Stimulated activated CD8-positive, alpha-beta memory T cell treated with anti-CD3 and anti-CD28 coated beads, Interleukin-7, amount 100 ng/mL, for 4 hours (primary cell): ENCODE measurements at regions not wholly inside any gene's neighbourhood (a gene's known extent, or its start where the extent isn't known, plus 50 kb on each side); places are given as distances from the start of the nearest gene placed in this dataset.
"Not testable (repeated sequence)": the region's sequence is repeated elsewhere in the genome, so short reads cannot be mapped to it uniquely, and the experiment has no call there.

Experiments
- DNase-seq, 2 donors: peaks; one replicate each; pipeline ENCODE4 v3.0.0-alpha.2; 2020; ENCODE audit warnings: low read depth in 2 of 2

DNA sequence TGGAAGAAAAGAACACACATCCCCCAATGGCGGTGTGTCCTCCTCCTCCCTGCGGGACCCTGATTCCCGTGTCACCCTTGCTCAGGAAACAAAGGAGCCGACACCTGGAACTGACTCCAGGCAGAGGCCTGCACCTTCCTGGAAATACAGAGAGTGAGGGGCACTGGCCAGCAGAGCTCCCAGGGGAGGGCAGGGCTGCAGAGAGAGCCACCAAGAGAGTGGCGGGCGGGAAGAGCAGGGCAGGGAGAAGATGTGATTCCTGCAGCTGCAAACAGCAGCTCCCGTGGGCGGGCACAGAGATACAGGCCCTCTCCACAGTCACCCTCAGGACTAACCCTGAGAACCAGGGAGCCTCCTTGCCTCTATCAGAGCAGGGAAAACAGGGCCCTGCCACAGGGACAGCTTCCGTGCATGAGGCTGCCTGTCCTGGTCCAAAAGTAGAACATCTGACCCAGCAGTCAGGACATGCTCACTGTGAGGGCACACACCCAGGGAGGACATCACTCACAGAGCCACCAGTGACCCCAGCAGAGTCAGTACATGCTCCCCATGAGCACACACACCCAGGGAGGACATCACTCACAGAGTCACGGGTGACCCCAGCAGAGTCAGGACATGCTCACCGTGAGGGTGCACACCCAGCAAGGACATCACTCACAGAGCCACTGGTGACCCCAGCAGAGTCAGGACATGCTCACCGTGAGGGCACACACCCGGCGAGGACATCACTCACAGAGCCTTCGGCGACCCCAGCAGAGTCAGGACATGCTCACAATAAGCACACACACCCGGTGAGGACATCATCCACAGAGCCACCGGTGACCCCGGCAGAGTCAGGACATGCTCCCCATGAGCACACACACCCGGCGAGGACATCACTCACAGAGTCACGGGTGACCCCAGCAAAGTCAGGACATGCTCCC is 193.1 kb downstream of the DLL1 start:
- DNase-seq: no peak

DNA sequence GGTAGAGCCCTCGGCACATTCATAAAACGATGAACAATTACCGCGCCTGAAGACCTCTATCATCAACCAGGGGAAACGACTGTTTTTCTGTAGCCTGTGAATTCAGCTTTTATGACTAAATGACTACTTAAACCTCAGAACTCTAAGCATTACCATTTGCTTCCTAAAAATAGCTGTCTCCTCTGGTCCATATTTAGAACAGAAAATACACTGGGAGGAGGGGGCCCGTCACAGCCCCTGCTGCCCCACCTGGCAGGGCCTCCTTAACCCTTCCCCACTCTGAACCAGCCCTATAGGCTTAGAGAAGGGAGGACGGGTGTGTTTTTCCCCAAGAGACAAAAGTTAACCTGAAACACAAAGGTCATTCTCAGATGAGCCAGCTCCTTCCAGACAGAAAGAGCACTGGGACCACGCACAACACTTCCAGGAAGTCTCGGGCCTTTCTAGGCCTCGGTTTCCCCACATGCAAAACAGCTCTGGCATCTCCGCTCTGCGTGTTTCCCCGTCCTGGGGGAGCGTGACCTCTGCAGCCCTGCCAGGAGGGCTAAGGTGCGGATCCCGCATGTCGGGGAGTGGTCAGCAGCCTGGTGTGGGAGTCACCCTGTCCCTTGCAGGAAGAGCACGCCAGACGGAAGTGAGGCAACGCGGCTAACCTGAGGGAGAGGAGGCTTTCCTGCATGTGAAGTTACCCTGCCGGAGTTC is 193.9 kb downstream of the DLL1 start:
- DNase-seq: no peak

DNA sequence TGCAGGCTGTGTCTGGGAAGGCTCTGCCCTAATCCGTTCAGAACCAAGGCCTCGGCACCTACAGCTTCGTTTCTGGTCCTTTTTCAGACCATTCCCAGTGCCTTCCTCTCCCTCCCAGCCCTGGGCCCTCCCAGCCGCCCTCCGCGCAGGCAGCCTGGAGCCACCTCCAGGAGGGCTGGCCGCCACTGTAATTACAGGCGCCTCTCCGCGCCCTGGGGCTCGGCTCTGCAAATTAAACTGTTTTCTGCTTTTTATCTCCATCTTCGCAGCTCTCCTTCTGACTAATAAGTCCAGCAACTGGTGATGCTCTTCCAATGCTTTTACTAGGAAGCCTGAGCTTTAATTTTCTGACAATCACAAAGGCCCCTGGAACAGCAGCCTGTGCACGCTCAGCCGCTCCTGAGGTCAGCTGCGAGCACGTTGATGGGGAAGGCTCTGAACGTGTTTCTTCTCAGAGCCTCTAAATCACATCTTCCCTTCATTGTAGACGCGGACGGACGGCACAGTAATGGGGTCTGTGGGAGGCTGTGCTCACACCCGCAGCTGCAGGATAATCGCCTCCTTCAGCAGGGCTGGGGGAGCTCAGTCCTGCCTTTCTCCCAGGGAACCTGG is 194.6 kb downstream of the DLL1 start:
- no peak for DNase-seq

DNA sequence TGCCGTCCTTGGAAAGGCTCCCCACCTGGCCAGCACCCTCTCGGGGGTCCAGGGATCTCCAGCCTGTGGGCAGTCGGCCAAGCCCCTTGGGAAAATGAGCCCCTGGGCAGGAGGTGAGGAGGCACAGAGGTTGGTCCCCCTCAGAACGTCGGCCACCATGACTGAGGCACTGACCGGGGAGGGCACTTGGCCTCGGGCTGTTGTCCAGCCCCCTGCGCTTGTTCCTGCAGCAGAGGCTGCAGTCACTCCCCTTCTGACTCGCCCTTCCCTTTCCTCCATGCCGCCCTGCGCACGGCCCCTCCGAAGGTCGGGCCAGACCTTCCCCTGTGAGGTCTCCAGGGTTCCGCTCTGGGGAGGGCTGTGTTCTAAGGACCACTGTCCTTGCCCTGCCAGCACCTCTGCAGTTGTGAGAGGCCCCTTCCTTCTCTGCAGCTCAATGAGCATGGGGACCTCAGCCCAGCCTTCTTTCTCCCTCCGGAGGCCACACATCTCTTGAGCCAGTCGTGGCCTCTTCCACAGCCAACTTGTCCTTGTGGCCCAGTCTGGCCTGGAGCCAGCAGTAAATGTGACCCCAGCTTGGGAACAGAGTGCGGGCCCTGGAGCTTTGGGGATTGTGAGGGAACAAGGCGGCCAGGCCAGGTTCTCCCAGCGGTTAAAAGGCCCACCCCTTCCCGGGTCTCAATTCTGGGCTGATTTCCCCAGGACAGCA is 195.5 kb downstream of the DLL1 start:
- DNase-seq: no peak

DNA sequence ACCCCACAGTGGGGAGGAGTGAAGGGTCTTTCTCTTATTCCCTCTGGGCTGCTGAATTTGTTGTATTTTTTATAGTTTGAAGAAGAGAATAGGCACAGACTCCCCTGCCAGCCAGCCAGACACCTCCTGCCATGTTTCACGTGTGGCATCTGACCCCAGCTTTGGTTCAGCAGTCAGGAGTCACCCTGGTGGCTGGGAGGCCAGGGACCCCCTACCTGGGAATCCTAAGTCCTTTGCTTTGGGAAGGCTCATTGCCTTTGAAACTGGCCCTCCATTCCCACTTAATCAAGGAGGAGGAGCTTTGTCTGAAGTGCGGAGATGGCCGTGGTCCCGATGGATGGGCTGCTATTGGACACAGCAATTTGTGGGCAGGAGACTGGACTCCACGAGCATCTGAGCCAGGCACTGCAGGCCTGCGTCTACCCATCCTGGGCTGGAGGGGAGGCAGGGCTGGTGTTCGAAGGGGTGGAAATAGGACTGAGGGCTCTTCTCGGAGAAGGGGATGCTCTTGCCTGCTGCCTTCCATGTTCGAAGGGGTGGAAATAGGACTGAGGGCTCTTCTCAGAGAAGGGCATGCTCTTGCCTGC is 196.1 kb downstream of the DLL1 start:
- no peak for DNase-seq

DNA sequence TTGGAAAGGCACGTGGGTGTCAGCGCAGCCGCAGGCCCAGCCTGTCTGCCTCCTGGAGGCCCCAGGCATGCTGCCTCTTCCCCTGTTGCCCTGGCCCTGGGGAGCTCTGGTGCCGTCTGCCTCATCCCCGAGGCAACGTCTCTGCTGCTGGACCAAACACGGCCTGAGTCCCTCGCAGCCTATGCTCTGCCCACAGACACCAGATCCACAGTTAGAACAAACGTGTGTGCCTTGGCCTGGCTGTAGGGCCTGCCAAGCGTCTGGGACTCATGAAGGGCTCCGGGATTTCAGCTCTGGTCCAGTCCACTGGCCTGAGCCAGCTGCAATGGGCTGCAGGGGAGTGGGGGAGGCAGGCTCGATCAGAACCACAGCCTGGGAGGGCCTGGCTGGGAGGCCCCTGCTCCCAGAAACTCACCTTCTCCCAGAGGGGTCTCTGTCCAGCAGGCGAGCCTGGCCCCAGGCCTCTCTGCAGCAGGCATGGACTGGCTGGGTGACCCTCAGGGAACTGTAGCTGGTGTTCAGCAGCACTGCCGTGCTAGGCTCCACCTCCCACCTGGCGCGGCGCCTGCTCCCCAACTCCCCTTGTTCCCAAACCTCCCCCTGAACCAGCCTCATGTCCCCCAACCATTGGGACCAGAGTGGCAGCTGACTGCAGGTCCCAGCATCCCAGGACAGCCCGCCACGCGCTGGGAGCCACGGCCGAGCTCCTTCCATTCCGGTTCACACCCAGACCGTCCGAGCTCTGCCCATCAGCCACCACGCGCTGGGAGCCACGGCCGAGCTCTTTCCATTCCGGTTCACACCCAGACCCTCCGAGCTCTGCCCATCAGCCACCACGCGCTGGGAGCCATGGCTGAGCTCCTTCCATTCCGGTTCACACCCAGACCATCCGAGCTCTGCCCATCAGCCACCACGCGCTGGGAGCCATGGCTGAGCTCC is 197.0 kb downstream of the DLL1 start:
- no peak for DNase-seq

DNA sequence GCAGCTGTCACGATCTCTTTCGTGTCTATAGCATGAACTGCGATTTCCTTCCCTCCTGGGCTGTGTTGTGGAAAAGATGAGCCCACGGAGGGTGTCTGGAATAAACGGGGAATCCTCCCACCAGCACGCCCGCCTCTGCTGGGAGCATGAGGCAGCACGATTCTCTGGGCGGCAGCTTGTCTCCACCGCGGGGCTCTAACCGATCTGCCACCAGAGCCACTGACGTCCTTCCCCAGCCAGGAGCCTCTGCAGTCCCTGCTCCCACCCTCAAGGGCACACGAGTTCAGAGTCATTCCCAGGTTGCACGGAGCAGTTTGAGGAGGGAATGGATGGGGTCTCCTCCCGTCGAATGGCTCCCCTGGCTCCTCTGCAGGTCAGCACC is 197.6 kb downstream of the DLL1 start:
- no peak for DNase-seq

DNA sequence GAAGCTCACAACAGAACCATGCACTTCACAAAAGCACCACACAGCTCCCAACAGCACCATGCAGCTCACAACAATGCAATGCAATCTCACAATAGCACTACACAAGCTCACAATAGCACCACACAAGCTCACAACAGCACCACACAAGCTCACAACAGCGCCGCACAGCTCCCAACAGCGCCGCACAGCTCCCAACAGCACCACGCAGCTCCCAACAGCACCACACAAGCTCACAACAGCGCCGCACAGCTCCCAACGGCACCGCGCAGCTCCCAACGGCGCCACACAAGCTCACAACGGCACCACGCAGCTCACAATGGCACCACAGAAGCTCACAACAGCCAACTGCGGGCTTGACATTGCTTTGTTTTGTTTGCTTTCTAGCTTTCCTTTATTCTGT is 198.1 kb downstream of the DLL1 start:
- DNase-seq: no peak

DNA sequence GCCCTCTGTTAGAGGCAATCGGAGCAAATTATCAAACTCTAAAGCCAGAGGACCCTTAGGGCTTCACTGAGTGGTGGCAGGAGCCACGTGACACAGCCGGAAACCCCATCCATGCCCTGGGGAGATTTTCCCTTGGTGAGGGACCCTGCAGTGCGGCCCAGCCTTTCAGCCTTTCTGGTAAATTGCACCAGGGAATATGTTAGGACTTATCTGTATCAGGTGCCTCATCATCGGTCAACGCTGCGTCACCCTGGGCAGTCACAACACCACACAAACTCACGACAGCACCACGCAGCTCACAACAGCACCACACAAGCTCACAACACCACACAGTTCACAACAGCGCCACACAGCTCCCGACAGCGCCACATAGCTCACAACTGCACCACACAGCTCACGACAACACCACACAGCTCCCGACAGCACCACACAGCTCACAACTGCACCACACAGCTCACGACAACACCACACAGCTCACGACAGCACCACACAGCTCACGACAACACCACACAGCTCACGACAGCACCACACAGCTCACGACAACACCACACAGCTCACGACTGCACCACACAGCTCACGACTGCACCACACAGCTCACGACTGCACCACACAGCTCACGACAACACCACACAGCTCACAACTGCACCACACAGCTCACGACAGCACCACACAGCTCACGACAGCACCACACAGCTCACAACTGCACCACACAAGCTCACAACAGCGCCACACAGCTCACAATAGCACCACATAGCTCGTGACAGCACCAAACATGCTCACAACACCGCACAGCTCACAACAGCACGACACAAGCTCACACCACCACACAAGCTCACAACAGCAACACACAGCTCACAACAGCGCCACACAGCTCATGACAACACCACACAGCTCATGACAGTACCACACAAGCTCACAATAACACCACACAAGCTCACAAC is 199.0 kb downstream of the DLL1 start:
- no peak for DNase-seq

DNA sequence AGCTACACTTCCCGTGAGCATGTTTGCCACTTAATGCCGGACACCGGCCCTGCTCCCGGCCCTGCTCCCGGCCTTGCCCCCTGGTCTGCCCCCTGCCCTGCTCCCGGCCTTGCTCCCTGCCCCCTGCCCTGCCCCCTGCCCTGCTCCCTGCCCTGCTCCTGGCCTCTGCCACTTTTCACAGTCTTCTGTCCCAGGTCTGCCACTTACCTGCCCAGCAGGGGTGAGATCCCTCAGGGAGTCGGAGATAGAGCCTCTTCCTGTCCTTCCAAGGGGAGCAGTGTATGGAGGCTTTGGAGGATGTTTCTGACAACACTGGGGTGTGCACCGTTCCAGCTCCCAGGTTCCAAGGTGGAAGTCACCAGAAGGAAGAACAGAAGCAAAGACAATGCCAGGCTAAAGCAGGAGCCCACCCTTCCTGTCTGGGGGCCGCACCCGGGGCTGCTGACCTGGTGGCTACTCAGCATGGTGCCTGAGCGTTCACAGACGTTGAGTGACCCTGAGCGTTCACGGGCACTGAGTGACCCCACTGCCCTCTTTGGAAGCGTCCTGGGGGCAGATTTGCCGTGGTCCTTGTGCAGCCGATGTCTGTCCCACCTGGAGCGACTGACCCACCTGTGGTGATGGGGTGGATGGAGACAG is 199.8 kb downstream of the DLL1 start:
- DNase-seq: no peak

DNA sequence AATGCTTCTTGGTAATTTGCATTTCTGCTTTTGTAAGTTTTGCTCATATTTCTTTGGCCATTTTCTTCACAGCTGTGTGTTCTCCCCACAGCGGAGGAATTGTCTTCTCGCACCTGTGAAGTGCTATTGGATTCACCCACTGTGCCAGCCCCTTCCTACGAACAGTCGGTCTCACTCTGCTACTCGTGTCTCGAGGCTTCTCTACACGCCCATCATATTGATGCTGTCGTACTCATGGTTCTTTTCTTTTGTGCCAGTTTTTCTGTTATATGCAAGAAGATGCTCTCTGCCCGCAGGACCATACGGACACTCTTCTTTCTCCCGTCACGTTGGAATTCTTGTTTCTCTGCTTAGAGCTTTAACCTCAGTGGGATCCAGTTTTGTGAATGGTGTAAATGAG is 200.3 kb downstream of the DLL1 start:
- DNase-seq: no peak

DNA sequence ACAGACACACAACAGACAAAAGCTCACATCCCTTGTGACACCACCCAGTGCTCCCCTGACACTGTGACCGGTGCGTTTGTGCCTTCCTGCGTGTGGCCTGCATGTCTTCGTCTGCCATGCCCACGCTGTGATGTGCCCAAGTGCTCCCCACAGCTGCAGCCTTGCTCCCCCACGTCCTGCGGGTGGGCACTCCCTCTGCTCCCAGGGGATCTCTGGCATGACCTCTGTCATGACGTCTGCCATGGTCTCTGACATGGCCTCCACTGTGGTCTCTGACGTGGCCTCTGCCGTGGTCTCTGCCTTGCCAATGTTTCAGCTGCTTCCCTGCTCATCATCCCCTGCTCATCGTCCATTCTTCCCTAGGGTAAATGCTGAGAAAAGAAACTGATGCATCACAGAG is 200.9 kb downstream of the DLL1 start:
- DNase-seq: no peak

DNA sequence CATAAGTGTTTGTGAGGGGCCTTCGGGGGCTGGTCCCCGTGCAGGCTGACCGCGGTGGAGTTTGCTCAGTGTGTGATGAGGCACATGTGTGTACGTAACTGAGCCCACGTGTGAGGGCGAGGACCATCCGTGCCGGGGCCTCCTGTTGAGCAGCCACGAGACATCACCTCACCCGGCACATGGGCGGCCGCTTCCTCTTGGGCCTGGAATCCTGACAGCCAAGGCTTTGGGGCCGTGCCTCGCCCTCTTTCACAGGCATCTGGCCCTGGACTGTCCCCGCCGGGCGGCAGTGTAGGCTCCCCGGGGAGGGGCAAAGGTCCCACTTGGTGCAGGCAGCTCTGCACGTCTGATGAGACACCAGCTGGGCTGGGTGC is 202.3 kb downstream of the DLL1 start:
- DNase-seq: no peak

DNA sequence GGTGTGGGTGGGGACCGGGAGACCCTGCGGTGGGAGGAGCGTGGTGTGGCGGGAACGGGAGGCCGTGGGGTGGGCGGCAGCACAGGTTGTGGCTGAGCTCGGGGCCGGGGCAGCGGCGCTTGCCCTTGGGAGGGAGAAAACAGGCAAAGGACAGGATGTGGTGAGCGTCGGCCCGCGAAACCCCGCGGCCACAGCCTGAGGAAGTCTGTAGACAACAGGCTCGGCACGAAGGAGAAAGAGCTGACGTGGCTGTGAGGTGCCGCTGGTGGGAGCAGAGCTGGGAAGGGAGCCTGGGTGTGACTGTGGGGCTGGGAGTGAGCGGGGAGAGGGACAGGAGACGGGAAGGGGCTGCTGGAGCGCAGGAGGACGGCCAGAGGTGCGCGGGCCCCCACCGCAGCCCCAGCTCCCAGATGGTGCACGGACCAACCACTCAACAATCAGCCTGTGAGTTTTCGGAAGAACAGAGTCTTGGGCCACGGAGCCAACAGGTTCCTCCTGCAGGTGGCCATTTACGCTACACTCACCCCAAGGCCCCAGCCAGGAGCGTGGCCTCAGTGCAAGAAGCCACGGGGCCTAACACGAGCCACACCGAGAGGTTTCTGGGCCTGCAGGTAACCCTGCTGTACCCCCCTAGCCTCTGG is 202.8 kb downstream of the DLL1 start:
- peak; percentile 21 to 42 for DNase-seq

DNA sequence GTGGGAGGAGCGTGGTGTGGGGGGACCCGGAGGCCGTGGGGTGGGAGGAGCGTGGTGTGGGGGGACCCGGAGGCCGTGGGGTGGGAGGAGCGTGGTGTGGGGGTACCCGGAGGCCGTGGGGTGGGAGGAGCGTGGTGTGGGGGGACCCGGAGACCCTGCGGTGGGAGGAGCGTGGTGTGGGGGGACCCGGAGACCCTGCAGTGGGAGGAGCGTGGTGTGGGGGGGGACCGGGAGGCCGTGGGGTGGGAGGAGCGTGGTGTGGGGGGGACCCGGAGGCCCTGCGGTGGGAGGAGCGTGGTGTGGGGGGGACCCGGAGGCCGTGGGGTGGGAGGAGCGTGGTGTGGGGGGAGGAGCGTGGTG is 203.5 kb downstream of the DLL1 start:
- not testable (repeated sequence) for DNase-seq

DNA sequence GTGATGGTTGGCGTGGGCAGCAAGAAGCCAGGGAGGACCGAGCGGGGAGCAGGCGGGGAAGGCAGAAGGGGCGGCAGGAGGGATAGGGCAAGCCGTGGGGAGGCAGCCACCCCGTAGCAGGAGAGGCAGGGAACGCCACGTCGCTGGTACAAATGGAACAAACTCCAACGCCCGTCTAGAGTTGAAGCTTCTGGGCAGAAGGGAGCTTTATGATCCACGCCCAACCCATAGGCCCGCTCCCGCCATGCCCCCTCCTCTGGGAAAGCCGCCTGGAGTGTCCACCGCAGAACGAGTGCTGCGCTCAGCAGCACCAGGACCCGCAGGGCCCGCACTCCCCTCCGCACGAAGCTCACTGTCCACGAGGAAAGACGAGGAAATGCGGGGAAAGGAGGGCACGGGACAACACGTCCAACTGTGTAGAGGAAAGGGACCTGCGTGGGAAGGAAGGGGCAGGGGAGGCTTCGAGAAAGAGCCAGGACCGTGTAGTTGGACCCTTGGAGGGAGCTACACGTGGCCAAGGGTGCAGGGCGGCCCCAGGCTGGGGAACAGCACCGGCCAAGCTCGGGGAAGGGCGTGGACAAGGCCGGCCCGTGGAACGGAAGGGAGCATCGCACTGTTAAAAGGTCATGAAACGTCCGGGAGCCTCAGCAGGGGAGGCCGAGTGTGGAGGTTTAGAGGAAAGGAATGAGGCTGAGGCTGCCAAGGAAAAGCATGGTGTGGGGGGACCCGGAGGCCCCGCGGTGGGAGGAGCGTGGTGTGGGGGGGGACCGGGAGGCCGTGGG is 204.0 kb downstream of the DLL1 start:
- DNase-seq: no peak

DNA sequence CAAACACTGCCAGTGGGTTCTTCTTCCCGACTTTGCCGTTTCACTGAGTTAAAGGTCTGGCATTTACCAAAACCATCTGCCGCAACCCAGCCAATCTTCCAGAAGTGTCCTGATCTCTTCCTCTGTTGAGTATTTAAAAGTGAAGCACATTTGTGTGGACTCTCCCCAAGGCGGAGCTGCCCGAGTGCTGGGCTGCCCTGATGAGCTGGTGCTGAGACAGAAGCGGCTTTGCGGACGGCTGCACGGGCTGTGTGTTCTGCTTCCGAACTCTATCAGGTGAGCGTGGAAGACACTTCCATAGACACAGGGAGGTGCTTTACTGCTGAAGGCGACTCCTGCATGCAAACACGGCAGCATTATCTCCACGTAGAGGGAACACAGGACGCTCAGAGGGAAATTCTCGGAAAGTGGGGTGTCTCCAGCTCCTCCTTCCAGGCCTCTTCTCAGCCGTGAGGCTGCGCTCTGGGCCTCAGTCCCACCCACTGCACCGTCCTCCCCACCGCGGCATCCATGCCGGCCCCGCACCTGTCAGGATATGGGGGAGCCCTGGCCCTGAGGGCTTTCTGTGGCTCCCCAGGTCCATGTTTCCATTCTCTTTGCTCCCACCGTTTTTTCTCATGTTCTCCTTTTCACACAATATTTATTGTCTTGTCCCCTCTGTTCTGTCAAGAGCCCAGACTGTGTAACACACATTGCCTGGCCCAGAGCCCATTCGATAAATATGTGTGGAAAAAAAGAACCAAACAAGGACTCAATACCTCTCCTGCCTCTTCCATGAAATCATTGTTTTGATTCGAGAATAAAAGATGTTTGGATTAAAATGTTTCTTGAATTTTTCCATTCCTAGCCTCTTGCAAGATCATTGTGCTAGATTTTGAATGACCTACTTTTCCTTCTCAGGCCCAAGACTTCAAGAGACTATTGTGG is 205.1 kb downstream of the DLL1 start:
- no peak for DNase-seq
